ENCODE measurements at regions not wholly inside any gene's neighbourhood (a gene's known extent, or its start where the extent isn't known, plus 50 kb on each side); places are given as distances from the start of the nearest gene placed in this dataset.
"Not testable (repeated sequence)": the region's sequence is repeated elsewhere in the genome, so short reads cannot be mapped to it uniquely, and the experiment has no call there.

DNA sequence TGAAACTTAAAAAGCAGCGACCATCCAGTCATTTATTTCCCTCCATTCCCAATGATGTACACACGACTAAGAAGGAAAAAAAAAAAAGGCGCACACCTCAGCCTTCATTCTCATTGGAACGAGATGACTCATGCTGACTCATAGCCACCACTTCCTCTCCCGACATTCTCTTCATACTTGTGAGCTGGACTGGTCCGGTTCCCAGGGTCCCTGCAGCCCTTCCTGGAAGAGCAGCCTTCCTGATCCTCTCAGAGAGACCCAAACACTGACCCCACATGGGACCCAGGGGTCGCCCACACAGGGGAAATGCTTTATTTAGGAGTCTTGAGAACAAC lies 374.2 kb downstream of the BCL2L11 start:
- H3K4me1 Mint-ChIP-seq (ENCODE audit: low read depth), result peaks cover 27% of the 10 kb centered on the region
- CTCF ChIA-PET, result not testable (repeated sequence)

DNA sequence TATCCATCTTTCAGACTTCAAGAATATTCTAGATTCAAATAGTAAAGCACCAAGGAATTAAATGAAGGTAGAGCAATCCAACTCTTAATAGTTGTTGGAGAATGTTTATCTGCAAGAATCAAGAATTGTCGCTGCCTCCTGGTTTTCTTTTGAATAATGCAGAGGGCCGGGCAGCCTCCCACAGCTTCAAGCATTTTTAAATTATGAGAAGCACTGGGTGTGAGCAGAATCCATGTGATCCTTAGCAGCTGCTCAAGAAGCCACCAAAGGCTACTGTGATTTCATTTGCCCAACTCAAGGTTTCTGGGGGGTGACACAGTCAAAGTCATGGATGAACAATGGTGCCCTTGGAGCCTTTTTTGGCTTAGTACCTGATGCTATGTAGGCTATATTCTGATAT lies 374.9 kb downstream of the BCL2L11 start:
- H3K4me1 Mint-ChIP-seq (ENCODE audit: low read depth), result peaks cover 26% of the 10 kb centered on the region
- H3K36me3 Mint-ChIP-seq (ENCODE audit: low read depth); H3K9me3 Mint-ChIP-seq (ENCODE audit: insufficient read depth); H3K27me3 Mint-ChIP-seq (ENCODE audit: low read depth); H3K4me3 Mint-ChIP-seq; POLR2A ChIA-PET; CTCF ChIA-PET; H3K27ac Mint-ChIP-seq; ATAC-seq; DNase-seq: not testable (repeated sequence)

More for the DNA sequence above, 374.2 kb downstream of the BCL2L11 start:
- H3K36me3 Mint-ChIP-seq (ENCODE audit: low read depth); H3K27me3 Mint-ChIP-seq (ENCODE audit: low read depth); H3K9me3 Mint-ChIP-seq (ENCODE audit: insufficient read depth); POLR2A ChIA-PET; DNase-seq: not testable (repeated sequence)
- peak; percentile 66 for ATAC-seq
- H3K4me3 Mint-ChIP-seq, result peak overlapping the region; percentile 68
- H3K27ac Mint-ChIP-seq, result peak overlapping the region; percentile 39

DNA sequence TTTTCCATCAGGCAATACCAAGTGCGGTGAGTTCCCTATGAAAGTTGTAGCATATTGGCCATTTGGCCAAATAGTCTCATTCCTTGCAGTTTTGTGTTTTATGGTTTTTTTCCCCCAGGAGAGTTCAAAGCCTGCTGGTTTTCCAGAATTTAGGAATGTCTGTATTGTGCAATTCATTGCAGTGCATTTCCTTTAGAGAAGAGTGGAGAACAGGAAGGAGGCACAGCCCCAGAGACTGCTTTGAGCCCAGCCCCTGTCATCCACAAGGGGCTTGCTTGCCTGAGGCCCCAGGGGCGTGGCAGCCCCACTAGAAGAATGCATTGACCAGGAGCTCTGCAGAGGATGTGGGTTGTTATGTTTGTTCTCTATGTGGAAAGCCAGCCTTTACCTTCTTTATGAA lies 375.5 kb downstream of the BCL2L11 start:
- H3K36me3 Mint-ChIP-seq (ENCODE audit: low read depth); POLR2A ChIA-PET; H3K4me3 Mint-ChIP-seq; H3K9me3 Mint-ChIP-seq (ENCODE audit: insufficient read depth); DNase-seq; CTCF ChIA-PET; H3K27ac Mint-ChIP-seq; H3K27me3 Mint-ChIP-seq (ENCODE audit: low read depth); ATAC-seq: not testable (repeated sequence)
- peaks cover 23% of the 10 kb centered on the region for H3K4me1 Mint-ChIP-seq (ENCODE audit: low read depth)

DNA sequence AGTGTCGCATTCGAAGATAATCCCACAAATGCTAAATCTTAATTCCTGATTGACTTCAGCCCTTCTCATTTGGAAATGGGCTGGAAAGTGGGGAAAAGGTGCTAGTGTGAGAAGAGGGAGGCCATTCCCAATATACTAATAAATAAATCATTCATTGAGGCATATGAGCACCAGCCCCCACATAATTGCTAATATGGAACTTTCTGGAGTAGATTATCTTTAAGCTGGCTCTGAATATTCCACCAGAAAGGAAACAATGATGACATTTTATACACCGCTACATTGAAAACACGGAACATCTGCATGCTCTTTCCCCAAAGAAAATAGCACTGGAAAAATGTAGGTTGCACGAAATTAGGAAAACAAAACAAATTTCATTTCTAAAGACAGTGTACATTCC lies 376.1 kb downstream of the BCL2L11 start:
- H3K36me3 Mint-ChIP-seq (ENCODE audit: low read depth); DNase-seq; CTCF ChIA-PET; H3K27ac Mint-ChIP-seq; H3K4me3 Mint-ChIP-seq; H3K27me3 Mint-ChIP-seq (ENCODE audit: low read depth); ATAC-seq; H3K9me3 Mint-ChIP-seq (ENCODE audit: insufficient read depth); POLR2A ChIA-PET: not testable (repeated sequence)
- H3K4me1 Mint-ChIP-seq (ENCODE audit: low read depth), result peaks cover 18% of the 10 kb centered on the region

DNA sequence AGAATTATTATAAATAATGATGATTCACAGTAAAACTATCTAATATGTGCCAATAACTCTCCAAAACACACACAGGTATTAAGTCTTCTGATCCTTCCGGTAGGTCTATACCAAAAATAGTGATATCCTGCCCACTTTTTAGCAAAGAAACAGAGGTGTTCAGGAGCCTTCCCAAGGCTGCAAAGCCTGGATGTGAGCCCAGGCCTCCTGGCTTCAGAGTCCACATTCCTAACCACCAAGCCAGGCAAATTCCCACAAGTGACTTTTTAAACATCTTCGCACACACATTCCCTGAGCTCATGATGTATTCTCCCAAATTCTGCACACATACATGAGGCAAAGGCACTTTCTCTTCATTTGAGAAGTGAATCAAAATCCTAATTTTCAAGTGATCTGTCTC lies 376.6 kb downstream of the BCL2L11 start:
- DNase-seq; ATAC-seq; H3K27me3 Mint-ChIP-seq (ENCODE audit: low read depth); H3K36me3 Mint-ChIP-seq (ENCODE audit: low read depth); POLR2A ChIA-PET; H3K9me3 Mint-ChIP-seq (ENCODE audit: insufficient read depth); CTCF ChIA-PET; H3K27ac Mint-ChIP-seq; H3K4me3 Mint-ChIP-seq: not testable (repeated sequence)
- peaks cover 15% of the 10 kb centered on the region for H3K4me1 Mint-ChIP-seq (ENCODE audit: low read depth)

DNA sequence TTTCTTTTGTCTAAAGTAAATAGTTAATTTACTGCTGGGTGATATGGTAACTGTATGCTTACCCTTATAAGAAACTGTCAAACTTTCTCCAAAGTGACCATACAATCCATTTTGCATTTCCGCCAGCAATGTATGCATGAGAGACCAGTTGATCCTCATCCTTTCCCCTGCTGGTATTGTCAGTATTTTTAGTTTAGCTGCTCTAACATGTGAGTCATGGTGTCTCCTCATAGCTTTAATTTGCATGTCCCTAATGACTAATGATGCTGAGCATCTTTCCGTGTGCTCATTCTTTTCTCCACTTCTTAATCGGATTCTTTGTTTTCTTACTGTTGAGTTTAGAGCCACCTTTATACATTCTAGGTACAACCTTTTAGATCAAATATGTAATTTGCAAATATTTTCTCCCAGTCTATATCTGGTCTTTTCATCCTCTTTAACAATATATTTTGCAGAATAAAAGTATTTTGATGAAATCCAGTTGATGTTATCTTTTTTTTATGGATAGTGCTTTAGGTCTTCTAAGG lies 379.9 kb downstream of the BCL2L11 start:
- POLR2A ChIA-PET; H3K27ac Mint-ChIP-seq; ATAC-seq; H3K36me3 Mint-ChIP-seq (ENCODE audit: low read depth); CTCF ChIA-PET; H3K27me3 Mint-ChIP-seq (ENCODE audit: low read depth); H3K4me3 Mint-ChIP-seq; DNase-seq; H3K9me3 Mint-ChIP-seq (ENCODE audit: insufficient read depth): not testable (repeated sequence)
- peaks cover 16% of the 10 kb centered on the region for H3K4me1 Mint-ChIP-seq (ENCODE audit: low read depth)

DNA sequence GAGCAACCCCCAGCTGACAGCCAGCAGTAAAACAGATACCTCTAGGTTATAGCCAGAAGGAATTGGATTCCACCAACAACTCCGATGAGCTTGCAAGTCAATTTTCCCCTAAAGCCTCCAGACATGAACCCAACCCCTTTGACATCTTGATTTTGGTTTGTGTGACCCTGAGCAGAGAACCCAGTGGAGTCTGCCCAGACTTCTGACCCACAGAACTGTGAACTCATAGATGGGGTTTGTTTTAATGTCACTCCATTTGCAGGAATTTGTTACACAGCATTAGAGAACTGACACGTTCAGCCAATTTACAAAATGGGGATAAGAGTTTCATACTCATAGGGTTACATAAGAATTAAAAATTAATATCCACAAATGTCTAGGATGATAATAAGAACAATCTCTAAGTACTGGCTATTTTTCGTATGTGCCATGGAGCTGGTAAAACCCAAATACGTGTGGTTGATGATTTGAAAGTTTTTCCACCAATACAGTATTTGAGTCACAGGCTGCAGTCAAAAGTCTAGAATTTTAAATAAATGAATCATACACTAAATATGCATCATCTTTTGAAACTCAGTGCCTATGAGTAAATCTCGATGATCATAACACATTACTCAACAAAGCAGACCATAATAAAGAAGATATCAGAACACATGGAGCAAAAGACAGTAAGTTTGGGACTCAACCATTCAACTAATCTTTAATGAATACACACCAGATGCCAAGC lies 380.0 kb downstream of the ANAPC1 start:
- ATAC-seq; H3K4me3 Mint-ChIP-seq; H3K27me3 Mint-ChIP-seq (ENCODE audit: low read depth); H3K36me3 Mint-ChIP-seq (ENCODE audit: low read depth); H3K9me3 Mint-ChIP-seq (ENCODE audit: insufficient read depth); H3K27ac Mint-ChIP-seq; POLR2A ChIA-PET; DNase-seq; CTCF ChIA-PET: not testable (repeated sequence)
- H3K4me1 Mint-ChIP-seq (ENCODE audit: low read depth), result peaks cover 15% of the 10 kb centered on the region

DNA sequence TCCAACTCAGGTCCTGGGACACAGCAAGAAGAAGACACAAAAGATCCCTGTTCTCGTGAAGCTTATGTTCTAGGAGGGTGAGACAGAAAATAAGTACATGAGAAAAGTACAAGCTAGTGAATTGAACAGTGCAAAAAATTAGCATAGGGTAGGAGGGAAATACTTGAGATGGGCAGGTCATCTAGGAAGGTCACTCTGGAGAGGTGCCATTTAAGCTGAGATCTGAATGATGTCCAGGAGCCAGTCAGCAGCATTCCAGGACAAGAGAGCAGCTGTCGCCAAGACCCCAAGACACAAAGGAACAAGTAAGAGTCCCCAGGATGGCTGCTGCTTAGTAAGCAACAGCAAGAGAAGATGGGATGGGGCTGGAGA lies 379.4 kb downstream of the ANAPC1 start:
- CTCF ChIA-PET, H3K27ac Mint-ChIP-seq: not testable (repeated sequence)

DNA sequence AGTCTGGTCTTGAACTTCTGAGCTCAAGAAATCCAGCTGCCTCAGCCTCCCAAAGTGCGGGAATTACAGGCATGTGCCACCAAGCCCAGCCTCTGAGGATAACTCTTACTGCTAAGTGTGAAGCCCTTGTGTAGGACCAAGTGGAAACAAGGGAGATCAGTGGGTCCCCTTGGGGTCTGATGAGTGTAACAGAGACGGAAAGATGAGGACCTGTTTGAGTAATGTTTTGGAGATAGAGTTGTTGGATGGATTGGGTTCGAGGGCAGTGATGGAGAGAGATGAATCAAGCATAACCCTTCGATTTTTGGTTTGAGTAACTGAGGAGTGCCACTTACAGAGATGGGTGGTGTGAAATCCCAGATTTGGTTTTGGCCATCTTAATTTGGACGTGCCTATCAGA lies 378.7 kb downstream of the ANAPC1 start:
- H3K27ac Mint-ChIP-seq; H3K4me3 Mint-ChIP-seq; CTCF ChIA-PET; DNase-seq; H3K27me3 Mint-ChIP-seq (ENCODE audit: low read depth); H3K9me3 Mint-ChIP-seq (ENCODE audit: insufficient read depth); ATAC-seq; POLR2A ChIA-PET; H3K36me3 Mint-ChIP-seq (ENCODE audit: low read depth): not testable (repeated sequence)
- peaks cover 15% of the 10 kb centered on the region for H3K4me1 Mint-ChIP-seq (ENCODE audit: low read depth)

More for the DNA sequence above, 379.4 kb downstream of the ANAPC1 start:
- ATAC-seq; H3K4me3 Mint-ChIP-seq; DNase-seq; H3K9me3 Mint-ChIP-seq (ENCODE audit: insufficient read depth); H3K27me3 Mint-ChIP-seq (ENCODE audit: low read depth); H3K36me3 Mint-ChIP-seq (ENCODE audit: low read depth); POLR2A ChIA-PET: not testable (repeated sequence)
- H3K4me1 Mint-ChIP-seq (ENCODE audit: low read depth), result peaks cover 15% of the 10 kb centered on the region

DNA sequence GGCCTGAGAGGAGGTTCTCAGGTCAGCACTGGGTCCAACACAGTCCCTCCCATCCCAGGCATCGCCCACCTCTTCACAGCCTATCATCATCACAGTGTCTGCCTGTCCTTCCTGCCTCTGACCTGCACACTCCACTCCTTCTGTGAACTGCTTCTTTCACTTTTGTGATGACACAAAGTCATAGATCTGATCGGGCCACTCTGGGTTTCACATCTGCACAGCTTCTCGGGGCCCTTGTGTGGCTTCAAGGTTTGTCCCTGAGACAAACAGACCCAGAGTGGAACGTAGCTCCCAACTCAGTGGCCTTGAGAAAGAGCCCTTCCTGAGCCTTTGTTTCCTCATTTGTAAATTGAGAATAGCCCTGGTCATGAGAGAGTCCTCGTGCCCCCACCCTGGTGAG lies 377.1 kb downstream of the ANAPC1 start:
- H3K27me3 Mint-ChIP-seq (ENCODE audit: low read depth); H3K36me3 Mint-ChIP-seq (ENCODE audit: low read depth); POLR2A ChIA-PET; CTCF ChIA-PET; H3K9me3 Mint-ChIP-seq (ENCODE audit: insufficient read depth): not testable (repeated sequence)
- H3K4me3 Mint-ChIP-seq, result peak overlapping the region; percentile 8
- DNase-seq (peak; percentile 39), ATAC-seq (peak; percentile 96)
- peak overlapping the region; percentile 82 for H3K27ac Mint-ChIP-seq
- H3K4me1 Mint-ChIP-seq (ENCODE audit: low read depth), result peaks cover 15% of the 10 kb centered on the region

DNA sequence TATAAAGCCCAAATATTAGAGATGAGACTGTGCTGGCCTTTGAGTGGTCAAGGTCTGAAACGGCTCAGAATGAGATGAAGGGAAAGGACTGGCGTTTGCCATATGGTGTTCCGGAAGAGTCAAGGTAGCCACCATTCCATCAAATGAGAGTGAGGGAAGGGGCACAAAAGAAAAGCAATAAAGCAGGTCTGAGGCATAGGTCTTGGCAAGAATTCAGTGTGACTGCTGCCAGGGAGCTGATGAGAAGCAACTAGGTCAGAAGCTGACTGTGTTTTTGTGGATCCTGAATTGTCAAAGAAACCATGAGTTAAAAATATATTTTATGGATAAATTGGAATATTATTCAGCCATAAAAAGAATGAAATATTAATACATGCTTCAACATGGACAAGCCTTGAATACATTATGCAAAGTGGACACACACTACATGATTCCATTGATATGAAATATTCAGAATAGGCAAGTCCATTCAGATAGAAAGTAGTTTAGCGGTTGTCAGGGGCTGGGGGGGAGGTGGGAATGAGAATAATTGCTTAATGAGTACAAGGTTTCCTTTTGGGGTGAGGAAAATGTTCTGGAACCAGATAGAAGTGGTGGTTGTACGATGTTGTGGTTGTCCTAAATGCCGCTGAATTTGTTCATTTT lies 374.6 kb downstream of the ANAPC1 start:
- ATAC-seq; DNase-seq; POLR2A ChIA-PET; H3K4me3 Mint-ChIP-seq; H3K27ac Mint-ChIP-seq; H3K9me3 Mint-ChIP-seq (ENCODE audit: insufficient read depth); H3K36me3 Mint-ChIP-seq (ENCODE audit: low read depth); H3K27me3 Mint-ChIP-seq (ENCODE audit: low read depth); CTCF ChIA-PET: not testable (repeated sequence)
- peaks cover 15% of the 10 kb centered on the region for H3K4me1 Mint-ChIP-seq (ENCODE audit: low read depth)

DNA sequence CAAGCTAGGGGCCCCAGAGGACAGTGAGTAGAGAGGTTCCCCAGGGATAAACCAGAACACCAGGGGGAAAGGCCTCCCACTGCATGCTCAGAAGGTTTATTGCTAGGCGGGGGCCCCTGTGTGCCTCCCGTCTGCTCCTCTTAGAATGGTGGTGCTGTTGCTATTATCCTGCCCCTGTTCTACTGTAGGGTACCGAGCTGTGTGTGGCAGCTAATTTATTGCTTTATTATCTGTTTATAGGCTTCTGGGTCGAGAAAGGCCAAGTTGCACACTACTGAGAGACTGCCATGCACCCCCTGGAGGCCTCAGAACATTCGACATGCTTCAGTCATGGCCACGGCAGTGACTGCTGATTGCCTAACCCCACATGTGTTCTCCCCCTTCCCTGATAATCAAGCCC lies 373.6 kb downstream of the ANAPC1 start:
- H3K4me1 Mint-ChIP-seq (ENCODE audit: low read depth), result peaks cover 13% of the 10 kb centered on the region
- ATAC-seq; H3K27me3 Mint-ChIP-seq (ENCODE audit: low read depth); H3K4me3 Mint-ChIP-seq; H3K9me3 Mint-ChIP-seq (ENCODE audit: insufficient read depth); DNase-seq; H3K36me3 Mint-ChIP-seq (ENCODE audit: low read depth); CTCF ChIA-PET; H3K27ac Mint-ChIP-seq; POLR2A ChIA-PET: not testable (repeated sequence)

DNA sequence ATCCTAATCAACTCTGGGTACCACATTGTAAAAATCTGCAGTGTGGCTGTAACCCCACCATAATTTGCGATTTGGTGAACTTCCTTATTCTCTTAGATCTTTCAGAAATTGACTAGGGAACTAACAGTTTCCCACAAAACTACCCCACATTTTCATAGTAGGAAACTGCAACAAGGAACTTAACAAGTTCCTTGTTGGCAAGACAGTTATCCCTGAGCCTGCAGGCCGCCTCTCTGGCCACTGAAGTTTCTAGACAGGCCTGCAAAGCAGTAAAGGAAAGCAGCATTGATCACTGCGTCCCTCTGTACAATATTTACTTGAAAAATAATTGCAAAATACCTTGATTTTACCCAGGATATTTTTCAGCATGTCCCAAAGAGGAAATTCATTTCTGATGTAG lies 372.9 kb downstream of the ANAPC1 start:
- H3K27me3 Mint-ChIP-seq (ENCODE audit: low read depth); H3K9me3 Mint-ChIP-seq (ENCODE audit: insufficient read depth); H3K4me3 Mint-ChIP-seq; POLR2A ChIA-PET; DNase-seq; CTCF ChIA-PET; H3K36me3 Mint-ChIP-seq (ENCODE audit: low read depth); H3K27ac Mint-ChIP-seq; ATAC-seq: not testable (repeated sequence)
- H3K4me1 Mint-ChIP-seq (ENCODE audit: low read depth), result peaks cover 13% of the 10 kb centered on the region

All from activated CD8-positive, alpha-beta T cell treated with anti-CD3 and anti-CD28 coated beads, Interleukin-2, amount 10 ng/mL, durations not matched to agents 7 days and 5 days (primary cell).